ENCODE measurements at regions not wholly inside any gene's neighbourhood (a gene's known extent, or its start where the extent isn't known, plus 50 kb on each side); places are given as distances from the start of the nearest gene placed in this dataset.

- 100% methylated on average over 3 of the region's 3 CpGs for WGBS (ENCODE audit: insufficient coverage)
- Histone ChIP-seq H3K9me3 (ENCODE audit: control extremely low read depth in 1 of 5, control insufficient read depth in 4 of 5, insufficient read depth in 2 of 5, low read depth in 1 of 5, low read length in 4 of 5) (peaks cover 0 to 3% (median 0%) of the 10 kb centered on the region in 5 experiments), H3K27me3 (replicated peaks in 2 of 5; ENCODE audit: control insufficient read depth in 4 of 5, insufficient read depth in 5 of 5, low read length in 4 of 5) (no peaks in the 10 kb centered on the region), H3K27ac (ENCODE audit: insufficient read depth in 1 of 2, low read depth in 1 of 2, low read length in 2 of 2, poor library complexity in 1 of 2, severe bottlenecking in 2 of 2) (no peak overlapping the region), H3K4me1 (ENCODE audit: control extremely low read depth in 1 of 4, control insufficient read depth in 4 of 4, insufficient read depth in 4 of 4, low read length in 3 of 4) (no peaks in the 10 kb centered on the region), H3K36me3 (ENCODE audit: control insufficient read depth in 4 of 4, insufficient read depth in 4 of 4, low read length in 3 of 4) (no peaks in the 10 kb centered on the region), H3K4me3 (ENCODE audit: control insufficient read depth in 1 of 7, extremely low read depth in 1 of 7, insufficient read depth in 4 of 7, low read depth in 2 of 7, low read length in 6 of 7) (no peak overlapping the region)
- CTCF ChIA-PET, result no interaction called here
- POLR2A ChIA-PET, result no interaction called here
- no peak for DNase-seq
These were observed 52.0 kb upstream of the TANC2 start for GRCh38 chr17:62913991-62914570.

- ChIA-PET POLR2A (no interaction called here), CTCF (no interaction called here)
- Histone ChIP-seq H3K27me3 (replicated peaks in 2 of 5; ENCODE audit: control insufficient read depth in 4 of 5, insufficient read depth in 5 of 5, low read length in 4 of 5) (peaks cover 0 to 3% (median 0%) of the 10 kb centered on the region in 5 experiments), H3K4me3 (ENCODE audit: control insufficient read depth in 1 of 7, extremely low read depth in 1 of 7, insufficient read depth in 4 of 7, low read depth in 2 of 7, low read length in 6 of 7) (no peak overlapping the region), H3K9me3 (ENCODE audit: control extremely low read depth in 1 of 5, control insufficient read depth in 4 of 5, insufficient read depth in 2 of 5, low read depth in 1 of 5, low read length in 4 of 5) (peaks cover 0 to 3% (median 0%) of the 10 kb centered on the region in 5 experiments), H3K27ac (ENCODE audit: insufficient read depth in 1 of 2, low read depth in 1 of 2, low read length in 2 of 2, poor library complexity in 1 of 2, severe bottlenecking in 2 of 2) (no peak overlapping the region), H3K4me1 (ENCODE audit: control extremely low read depth in 1 of 4, control insufficient read depth in 4 of 4, insufficient read depth in 4 of 4, low read length in 3 of 4) (peaks cover 0 to 2% (median 0%) of the 10 kb centered on the region in 4 experiments), H3K36me3 (ENCODE audit: control insufficient read depth in 4 of 4, insufficient read depth in 4 of 4, low read length in 3 of 4) (no peaks in the 10 kb centered on the region)
- no peak for DNase-seq
- WGBS (ENCODE audit: insufficient coverage), result 100% methylated on average over 2 of the region's 4 CpGs
These were observed 53.7 kb upstream of the TANC2 start for GRCh38 chr17:62912363-62912762.

- no peak for DNase-seq
- ChIA-PET POLR2A (no interaction called here), CTCF (no interaction called here)
- H3K27me3 ChIP-seq (replicated peaks in 2 of 5; ENCODE audit: control insufficient read depth in 4 of 5, insufficient read depth in 5 of 5, low read length in 4 of 5), result peaks cover 0 to 3% (median 0%) of the 10 kb centered on the region in 5 experiments
- H3K4me1 ChIP-seq (ENCODE audit: control extremely low read depth in 1 of 4, control insufficient read depth in 4 of 4, insufficient read depth in 4 of 4, low read length in 3 of 4), result peaks cover 0 to 2% (median 0%) of the 10 kb centered on the region in 4 experiments
- no peak overlapping the region for H3K27ac ChIP-seq (ENCODE audit: insufficient read depth in 1 of 2, low read depth in 1 of 2, low read length in 2 of 2, poor library complexity in 1 of 2, severe bottlenecking in 2 of 2)
- peaks cover 0 to 3% (median 0%) of the 10 kb centered on the region in 5 experiments for H3K9me3 ChIP-seq (ENCODE audit: control extremely low read depth in 1 of 5, control insufficient read depth in 4 of 5, insufficient read depth in 2 of 5, low read depth in 1 of 5, low read length in 4 of 5)
- no peak overlapping the region for H3K4me3 ChIP-seq (ENCODE audit: control insufficient read depth in 1 of 7, extremely low read depth in 1 of 7, insufficient read depth in 4 of 7, low read depth in 2 of 7, low read length in 6 of 7)
- 100% methylated on average over 2 of the region's 3 CpGs for WGBS (ENCODE audit: insufficient coverage)
- no peaks in the 10 kb centered on the region for H3K36me3 ChIP-seq (ENCODE audit: control insufficient read depth in 4 of 4, insufficient read depth in 4 of 4, low read length in 3 of 4)
These were observed 54.9 kb upstream of the TANC2 start for GRCh38 chr17:62911114-62911513.

- Histone ChIP-seq H3K27ac (ENCODE audit: insufficient read depth in 1 of 2, low read depth in 1 of 2, low read length in 2 of 2, poor library complexity in 1 of 2, severe bottlenecking in 2 of 2) (no peak overlapping the region), H3K4me1 (ENCODE audit: control extremely low read depth in 1 of 4, control insufficient read depth in 4 of 4, insufficient read depth in 4 of 4, low read length in 3 of 4) (peaks cover 0 to 2% (median 0%) of the 10 kb centered on the region in 4 experiments), H3K36me3 (ENCODE audit: control insufficient read depth in 4 of 4, insufficient read depth in 4 of 4, low read length in 3 of 4) (no peaks in the 10 kb centered on the region), H3K27me3 (replicated peaks in 2 of 5; ENCODE audit: control insufficient read depth in 4 of 5, insufficient read depth in 5 of 5, low read length in 4 of 5) (peaks cover 0 to 3% (median 0%) of the 10 kb centered on the region in 5 experiments), H3K4me3 (ENCODE audit: control insufficient read depth in 1 of 7, extremely low read depth in 1 of 7, insufficient read depth in 4 of 7, low read depth in 2 of 7, low read length in 6 of 7) (no peak overlapping the region), H3K9me3 (ENCODE audit: control extremely low read depth in 1 of 5, control insufficient read depth in 4 of 5, insufficient read depth in 2 of 5, low read depth in 1 of 5, low read length in 4 of 5) (peaks cover 0 to 3% (median 0%) of the 10 kb centered on the region in 5 experiments)
- DNase-seq, result no peak
- ChIA-PET CTCF (no interaction called here), POLR2A (no interaction called here)
- 93% methylated on average over 2 of the region's 4 CpGs for WGBS (ENCODE audit: insufficient coverage)
These were observed 55.8 kb upstream of the TANC2 start for GRCh38 chr17:62910277-62910676.

- no peaks in the 10 kb centered on the region for H3K36me3 ChIP-seq (ENCODE audit: control insufficient read depth in 4 of 4, insufficient read depth in 4 of 4, low read length in 3 of 4)
- H3K4me3 ChIP-seq (ENCODE audit: control insufficient read depth in 1 of 7, extremely low read depth in 1 of 7, insufficient read depth in 4 of 7, low read depth in 2 of 7, low read length in 6 of 7), result no peak overlapping the region
- WGBS (ENCODE audit: insufficient coverage), result 75% methylated on average over 2 of the region's 4 CpGs
- H3K27me3 ChIP-seq (replicated peaks in 2 of 5; ENCODE audit: control insufficient read depth in 4 of 5, insufficient read depth in 5 of 5, low read length in 4 of 5), result peaks cover 0 to 3% (median 0%) of the 10 kb centered on the region in 5 experiments
- H3K4me1 ChIP-seq (ENCODE audit: control extremely low read depth in 1 of 4, control insufficient read depth in 4 of 4, insufficient read depth in 4 of 4, low read length in 3 of 4), result peaks cover 0 to 2% (median 0%) of the 10 kb centered on the region in 4 experiments
- POLR2A ChIA-PET, result no interaction called here
- H3K27ac ChIP-seq (ENCODE audit: insufficient read depth in 1 of 2, low read depth in 1 of 2, low read length in 2 of 2, poor library complexity in 1 of 2, severe bottlenecking in 2 of 2), result no peak overlapping the region
- no peak for DNase-seq
- CTCF ChIA-PET, result no interaction called here
- peaks cover 0 to 3% (median 0%) of the 10 kb centered on the region in 5 experiments for H3K9me3 ChIP-seq (ENCODE audit: control extremely low read depth in 1 of 5, control insufficient read depth in 4 of 5, insufficient read depth in 2 of 5, low read depth in 1 of 5, low read length in 4 of 5)
These were observed 58.1 kb upstream of the TANC2 start for GRCh38 chr17:62907961-62908360.

- ChIA-PET POLR2A (no interaction called here), CTCF (interaction anchor here (1.2 kb wide), 1 partner anchor 11 kb away, joined by 4 read pairs; no protein-coding TSS in a partner anchor)
- no peak for DNase-seq
These were observed 59.2 kb upstream of the TANC2 start for GRCh38 chr17:62906881-62907280.

GRCh38 chr17:62905233-62905632 is 60.8 kb upstream of the TANC2 start:
- WGBS (ENCODE audit: insufficient coverage), result no CpG with 5 or more reads among the region's 4 CpGs

More at GRCh38 chr17:62906881-62907280, 59.2 kb upstream of the TANC2 start:
- H3K4me1 ChIP-seq (ENCODE audit: control extremely low read depth in 1 of 4, control insufficient read depth in 4 of 4, insufficient read depth in 4 of 4, low read length in 3 of 4), result peaks cover 0 to 2% (median 0%) of the 10 kb centered on the region in 4 experiments
- peaks cover 0 to 3% (median 0%) of the 10 kb centered on the region in 5 experiments for H3K27me3 ChIP-seq (replicated peaks in 2 of 5; ENCODE audit: control insufficient read depth in 4 of 5, insufficient read depth in 5 of 5, low read length in 4 of 5)
- no peak overlapping the region for H3K4me3 ChIP-seq (ENCODE audit: control insufficient read depth in 1 of 7, extremely low read depth in 1 of 7, insufficient read depth in 4 of 7, low read depth in 2 of 7, low read length in 6 of 7)
- no peaks in the 10 kb centered on the region for H3K36me3 ChIP-seq (ENCODE audit: control insufficient read depth in 4 of 4, insufficient read depth in 4 of 4, low read length in 3 of 4)
- no peak overlapping the region for H3K27ac ChIP-seq (ENCODE audit: insufficient read depth in 1 of 2, low read depth in 1 of 2, low read length in 2 of 2, poor library complexity in 1 of 2, severe bottlenecking in 2 of 2)
- no peaks in the 10 kb centered on the region for H3K9me3 ChIP-seq (ENCODE audit: control extremely low read depth in 1 of 5, control insufficient read depth in 4 of 5, insufficient read depth in 2 of 5, low read depth in 1 of 5, low read length in 4 of 5)

More at GRCh38 chr17:62905233-62905632, 60.8 kb upstream of the TANC2 start:
- H3K9me3 ChIP-seq (ENCODE audit: control extremely low read depth in 1 of 5, control insufficient read depth in 4 of 5, insufficient read depth in 2 of 5, low read depth in 1 of 5, low read length in 4 of 5), result no peaks in the 10 kb centered on the region
- ChIA-PET CTCF (no interaction called here), POLR2A (no interaction called here)
- H3K27ac ChIP-seq (ENCODE audit: insufficient read depth in 1 of 2, low read depth in 1 of 2, low read length in 2 of 2, poor library complexity in 1 of 2, severe bottlenecking in 2 of 2), result no peak overlapping the region
- H3K4me1 ChIP-seq (ENCODE audit: control extremely low read depth in 1 of 4, control insufficient read depth in 4 of 4, insufficient read depth in 4 of 4, low read length in 3 of 4), result peaks cover 0 to 2% (median 0%) of the 10 kb centered on the region in 4 experiments
- H3K36me3 ChIP-seq (ENCODE audit: control insufficient read depth in 4 of 4, insufficient read depth in 4 of 4, low read length in 3 of 4), result no peaks in the 10 kb centered on the region
- peaks cover 0 to 3% (median 0%) of the 10 kb centered on the region in 5 experiments for H3K27me3 ChIP-seq (replicated peaks in 2 of 5; ENCODE audit: control insufficient read depth in 4 of 5, insufficient read depth in 5 of 5, low read length in 4 of 5)
- H3K4me3 ChIP-seq (ENCODE audit: control insufficient read depth in 1 of 7, extremely low read depth in 1 of 7, insufficient read depth in 4 of 7, low read depth in 2 of 7, low read length in 6 of 7), result no peak overlapping the region
- DNase-seq, result no peak

All from common myeloid progenitor, CD34-positive (primary cell).